Activated naive CD4-positive, alpha-beta T cell treated with anti-CD3 and anti-CD28 coated beads, Interleukin-2, amount 10 ng/mL, durations not matched to agents 7 days and 5 days (primary cell): ENCODE measurements at regions not wholly inside any gene's neighbourhood (a gene's known extent, or its start where the extent isn't known, plus 50 kb on each side); places are given as distances from the start of the nearest gene placed in this dataset.

Experiments
- CTCF ChIA-PET: fragments of 350-600 bp; sonication (Branson Sonifier 250); formaldehyde crosslinking; loops from one replicate; lab custom pipeline; 2021; ENCODE audit warnings: antibody characterized with exemption; lab: Charles Lee
- DNase-seq: peaks from one replicate; pipeline ENCODE4 v3.0.0-alpha.2; 2020
- H3K27ac Mint-ChIP-seq: one replicate; pipeline ENCODE4 v1.8.0; 2021; ENCODE audit warnings: mild to moderate bottlenecking, moderate library complexity, mixed read lengths
- H3K27me3 Mint-ChIP-seq: one replicate; pipeline ENCODE4 v1.8.0; 2021; ENCODE audit warnings: mild to moderate bottlenecking, mixed read lengths
- H3K36me3 Mint-ChIP-seq: one replicate; pipeline ENCODE4 v1.8.0; 2021; ENCODE audit warnings: mixed read lengths
- H3K4me1 Mint-ChIP-seq: one replicate; pipeline ENCODE4 v1.8.0; 2021; ENCODE audit warnings: mixed read lengths
- H3K4me3 Mint-ChIP-seq: one replicate; pipeline ENCODE4 v1.8.0; 2021; ENCODE audit warnings: mild to moderate bottlenecking, moderate library complexity, mixed read lengths
- H3K9me3 Mint-ChIP-seq: one replicate; pipeline ENCODE4 v1.8.0; 2021; ENCODE audit warnings: mixed read lengths

DNA sequence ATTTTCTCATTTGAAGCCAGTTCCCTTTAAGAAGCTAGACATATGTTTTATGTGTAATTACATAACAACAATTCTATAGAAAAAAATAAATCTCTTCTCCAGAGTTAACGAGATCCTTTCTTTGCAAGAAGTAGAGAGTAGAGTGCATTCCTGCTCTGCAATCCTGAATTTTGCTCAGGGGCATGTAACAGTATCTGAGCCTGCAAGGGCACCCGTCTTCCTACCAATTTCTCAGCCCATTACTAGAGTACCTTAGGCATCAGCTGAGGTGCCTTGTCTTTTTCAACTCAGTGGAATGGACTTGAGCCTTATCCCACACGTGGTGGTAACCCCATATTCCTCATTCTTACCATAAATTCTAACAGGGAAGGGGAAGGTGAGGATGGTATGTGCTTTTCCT is 205.9 kb downstream of the IKZF2 start:
- CTCF ChIA-PET, result no interaction called here
- Mint-ChIP-seq H3K27me3 (no peaks in the 10 kb centered on the region), H3K27ac (no peak overlapping the region), H3K4me3 (no peak overlapping the region), H3K36me3 (no peaks in the 10 kb centered on the region), H3K4me1 (no peaks in the 10 kb centered on the region), H3K9me3 (no peaks in the 10 kb centered on the region)
- DNase-seq, result no peak

DNA sequence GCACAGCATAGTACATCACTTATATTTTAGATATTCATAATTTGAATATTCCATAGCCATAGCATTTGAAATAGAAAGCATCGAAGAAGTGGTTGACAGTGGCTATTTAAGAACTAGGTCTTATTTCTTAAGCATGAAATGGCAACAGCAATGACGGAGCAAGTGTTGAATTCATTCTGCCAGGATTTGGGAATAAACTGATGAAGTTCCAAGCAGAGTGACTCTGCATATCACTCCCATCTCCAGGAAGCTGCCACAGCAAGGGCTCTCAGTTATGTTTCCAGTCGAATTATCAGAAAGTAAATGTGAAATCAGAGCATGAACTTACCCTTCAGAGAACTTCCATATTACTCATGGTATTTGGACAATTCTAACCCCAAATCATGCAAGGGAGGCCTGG is 208.1 kb downstream of the IKZF2 start:
- CTCF ChIA-PET, result no interaction called here
- DNase-seq, result no peak
- no peaks in the 10 kb centered on the region for H3K27me3 Mint-ChIP-seq
- no peak overlapping the region for H3K4me3 Mint-ChIP-seq
- H3K36me3 Mint-ChIP-seq, result no peaks in the 10 kb centered on the region
- H3K4me1 Mint-ChIP-seq, result no peaks in the 10 kb centered on the region
- no peaks in the 10 kb centered on the region for H3K9me3 Mint-ChIP-seq
- H3K27ac Mint-ChIP-seq, result no peak overlapping the region

DNA sequence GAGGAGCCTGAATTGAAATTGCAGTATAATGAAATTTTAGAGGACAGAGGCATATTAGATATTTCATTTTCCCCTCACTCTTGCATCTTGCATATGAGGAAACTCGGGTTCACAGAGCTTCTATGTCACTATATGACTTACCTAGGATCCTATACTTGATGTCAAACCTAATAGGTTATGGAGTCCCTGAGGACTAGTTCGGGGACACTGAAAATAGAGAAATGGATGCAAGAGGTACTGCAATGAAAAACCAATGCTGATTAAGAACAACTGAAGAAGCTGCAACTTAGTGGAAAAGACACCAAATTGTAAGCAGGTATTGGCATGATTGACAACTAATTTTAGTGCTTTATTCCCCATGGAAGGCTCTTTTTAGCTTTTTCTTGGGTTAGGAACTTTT is 210.1 kb downstream of the IKZF2 start:
- no peaks in the 10 kb centered on the region for H3K36me3 Mint-ChIP-seq
- no peak overlapping the region for H3K27ac Mint-ChIP-seq

DNA sequence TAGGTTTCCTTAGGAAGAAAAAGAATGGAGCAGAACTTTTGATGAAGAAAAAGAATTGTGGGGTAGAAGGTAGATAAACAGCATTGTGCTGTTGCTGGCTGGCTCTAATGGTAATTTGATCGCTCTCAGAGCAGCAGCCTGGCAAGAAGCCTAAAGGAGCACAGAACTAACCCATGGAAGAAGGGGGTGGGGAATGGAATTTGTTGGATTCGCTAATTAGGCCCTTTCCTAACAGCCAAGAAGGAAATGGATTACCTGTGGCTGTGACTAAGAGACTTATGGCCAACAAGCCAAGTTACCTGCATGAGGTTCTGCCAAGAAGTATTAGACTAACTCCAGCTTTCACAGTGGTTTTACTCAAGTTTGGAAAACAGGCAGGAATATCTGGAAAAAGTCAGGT is 210.6 kb downstream of the IKZF2 start:
- CTCF ChIA-PET, result interaction anchor here (0.6 kb wide), 1 partner anchor 39 kb away, joined by 3 read pairs; no protein-coding TSS in a partner anchor
- H3K4me1 Mint-ChIP-seq, result no peaks in the 10 kb centered on the region
- no peaks in the 10 kb centered on the region for H3K27me3 Mint-ChIP-seq
- no peaks in the 10 kb centered on the region for H3K36me3 Mint-ChIP-seq
- no peak for DNase-seq
- no peak overlapping the region for H3K4me3 Mint-ChIP-seq
- no peaks in the 10 kb centered on the region for H3K9me3 Mint-ChIP-seq
- no peak overlapping the region for H3K27ac Mint-ChIP-seq

More for the DNA sequence above, 210.1 kb downstream of the IKZF2 start:
- H3K4me3 Mint-ChIP-seq, result no peak overlapping the region
- no peaks in the 10 kb centered on the region for H3K4me1 Mint-ChIP-seq
- DNase-seq, result no peak
- H3K9me3 Mint-ChIP-seq, result no peaks in the 10 kb centered on the region
- CTCF ChIA-PET, result interaction anchor here (0.6 kb wide), 1 partner anchor 38 kb away, joined by 3 read pairs; no protein-coding TSS in a partner anchor
- H3K27me3 Mint-ChIP-seq, result no peaks in the 10 kb centered on the region

DNA sequence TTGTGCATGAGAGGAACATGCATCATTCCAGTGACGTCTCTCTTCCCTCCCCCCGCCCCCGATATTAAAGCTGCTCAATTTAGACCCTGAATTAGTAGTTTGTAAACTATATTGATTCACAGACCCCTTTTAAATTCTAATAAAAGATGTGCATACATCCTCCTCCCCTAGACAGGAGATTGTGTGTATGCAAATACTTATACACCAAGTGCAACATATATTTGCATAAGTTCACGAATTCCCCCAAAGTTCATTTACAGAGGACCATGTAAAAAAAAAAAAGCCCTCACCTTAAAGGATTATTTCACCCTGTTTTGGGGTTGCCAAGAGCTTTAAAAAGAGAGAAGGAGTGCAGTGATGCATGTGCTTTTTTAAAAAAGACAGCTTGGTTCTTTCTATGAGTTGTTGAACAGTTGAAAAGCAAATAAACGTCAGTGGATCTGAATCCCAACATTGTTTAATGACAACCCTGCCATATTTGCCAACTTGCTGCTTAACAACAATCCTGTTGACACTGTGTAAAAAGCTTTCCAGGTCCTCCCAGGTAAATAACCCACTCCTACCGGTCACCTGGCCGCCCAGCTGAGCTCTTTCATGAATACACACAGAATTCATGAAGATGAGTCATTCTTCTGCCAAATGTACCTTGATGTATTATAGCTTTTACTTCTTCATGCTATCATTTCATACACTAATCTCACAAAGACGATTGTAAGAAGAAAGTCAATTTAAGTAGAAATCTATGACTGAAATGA is 211.5 kb downstream of the IKZF2 start:
- no peak overlapping the region for H3K27ac Mint-ChIP-seq
- DNase-seq, result no peak
- no peaks in the 10 kb centered on the region for H3K27me3 Mint-ChIP-seq
- H3K4me1 Mint-ChIP-seq, result no peaks in the 10 kb centered on the region
- H3K36me3 Mint-ChIP-seq, result no peaks in the 10 kb centered on the region
- no peaks in the 10 kb centered on the region for H3K9me3 Mint-ChIP-seq
- no peak overlapping the region for H3K4me3 Mint-ChIP-seq
- CTCF ChIA-PET, result no interaction called here

DNA sequence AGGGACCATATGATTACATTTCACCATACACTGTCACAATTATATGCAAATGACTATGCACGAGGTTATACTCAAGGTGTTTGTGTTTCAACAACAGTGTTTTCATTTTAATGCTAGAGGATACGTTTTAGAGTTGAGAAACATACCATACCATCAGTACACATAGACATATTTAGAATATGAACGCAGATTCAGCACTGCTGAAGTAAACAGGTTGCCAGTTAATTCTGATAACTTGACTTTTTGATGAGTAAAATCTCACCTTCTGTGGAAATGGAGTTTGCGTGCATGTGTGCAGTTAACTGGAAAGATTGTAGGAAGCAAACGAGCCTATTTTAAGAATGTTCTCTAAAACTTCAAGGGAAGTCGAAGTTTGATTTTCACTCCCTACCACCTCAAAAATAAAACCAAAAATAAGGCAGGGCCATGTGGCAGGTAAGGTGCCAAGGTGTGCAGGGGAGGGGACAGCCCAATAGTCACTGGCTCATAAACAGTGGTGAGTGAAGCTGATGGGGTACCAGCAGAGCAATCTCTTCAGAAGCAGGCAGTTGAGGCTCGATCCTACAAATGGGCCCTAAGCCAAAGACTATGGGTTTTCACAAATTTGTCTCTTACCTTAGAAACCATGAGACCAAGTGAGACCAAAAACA is 213.1 kb downstream of the IKZF2 start:
- no peaks in the 10 kb centered on the region for H3K4me1 Mint-ChIP-seq
- CTCF ChIA-PET, result no interaction called here
- no peak for DNase-seq
- no peaks in the 10 kb centered on the region for H3K9me3 Mint-ChIP-seq
- H3K4me3 Mint-ChIP-seq, result no peak overlapping the region
- H3K36me3 Mint-ChIP-seq, result no peaks in the 10 kb centered on the region
- H3K27me3 Mint-ChIP-seq, result no peaks in the 10 kb centered on the region
- H3K27ac Mint-ChIP-seq, result no peak overlapping the region

DNA sequence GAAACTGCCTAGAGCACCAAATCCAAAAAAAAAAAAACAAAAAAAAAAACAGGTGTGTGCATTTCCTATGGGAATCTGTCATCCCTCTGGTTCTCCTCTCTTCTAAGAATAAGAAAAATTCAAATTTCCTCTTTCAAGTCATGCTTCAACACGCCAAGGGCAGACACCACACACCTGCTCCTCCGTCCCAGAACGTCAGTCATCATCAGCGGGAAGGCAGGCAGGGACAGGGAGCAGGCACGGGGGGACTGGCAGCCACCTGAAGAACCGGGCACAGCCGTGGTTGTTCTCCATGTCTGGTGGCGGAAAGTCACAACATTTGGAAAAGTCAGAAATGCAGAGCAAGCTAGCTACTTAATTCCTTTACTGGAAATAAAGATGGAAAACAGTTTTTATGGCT is 214.8 kb downstream of the IKZF2 start:
- H3K4me3 Mint-ChIP-seq, result no peak overlapping the region
- no peaks in the 10 kb centered on the region for H3K36me3 Mint-ChIP-seq
- CTCF ChIA-PET, result no interaction called here
- H3K4me1 Mint-ChIP-seq, result no peaks in the 10 kb centered on the region
- no peak overlapping the region for H3K27ac Mint-ChIP-seq
- H3K27me3 Mint-ChIP-seq, result no peaks in the 10 kb centered on the region
- no peak for DNase-seq
- no peaks in the 10 kb centered on the region for H3K9me3 Mint-ChIP-seq

DNA sequence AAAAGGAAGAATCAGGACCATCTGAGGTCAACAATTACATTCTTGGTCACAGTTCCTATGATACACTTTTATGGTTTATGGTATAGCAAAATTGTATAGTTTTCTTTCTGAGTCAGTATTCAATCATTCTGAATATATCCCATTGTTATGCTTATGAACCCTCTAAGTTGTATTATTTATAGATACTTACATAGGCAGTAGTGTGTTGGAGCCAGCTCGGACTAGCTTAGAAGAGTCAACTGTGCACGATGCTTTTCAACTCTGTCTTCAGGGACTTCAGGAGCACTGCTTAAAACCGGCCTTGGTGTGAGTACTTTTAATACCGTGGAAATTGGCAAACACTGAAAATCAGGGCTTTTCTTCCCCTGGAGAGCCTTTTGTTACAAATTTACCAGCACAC is 215.7 kb downstream of the IKZF2 start:
- CTCF ChIA-PET, result no interaction called here
- DNase-seq, result no peak
- Mint-ChIP-seq H3K4me1 (no peaks in the 10 kb centered on the region), H3K27ac (no peak overlapping the region), H3K4me3 (no peak overlapping the region), H3K9me3 (no peaks in the 10 kb centered on the region), H3K36me3 (no peaks in the 10 kb centered on the region), H3K27me3 (no peaks in the 10 kb centered on the region)

DNA sequence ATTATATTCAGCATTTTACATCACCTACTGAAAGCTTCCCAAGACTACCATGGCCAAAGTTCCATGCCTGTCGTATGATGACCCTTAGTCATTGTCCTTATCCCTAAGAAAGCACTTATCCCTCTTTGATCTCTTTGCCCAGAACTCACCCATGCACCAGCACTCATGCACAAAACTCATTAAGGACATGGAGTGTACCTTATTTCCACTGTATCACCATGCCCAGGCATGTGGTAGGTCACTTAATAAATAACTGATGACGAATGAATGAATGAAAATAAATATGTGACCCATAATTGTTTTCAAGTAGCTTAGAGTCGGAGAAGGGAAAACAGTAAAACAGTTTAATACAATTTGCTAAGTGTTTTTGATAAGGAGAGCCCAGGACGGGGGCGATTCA is 220.1 kb downstream of the IKZF2 start:
- Mint-ChIP-seq H3K36me3 (no peaks in the 10 kb centered on the region), H3K27ac (no peak overlapping the region), H3K9me3 (no peaks in the 10 kb centered on the region), H3K27me3 (no peaks in the 10 kb centered on the region), H3K4me1 (no peaks in the 10 kb centered on the region), H3K4me3 (no peak overlapping the region)
- no peak for DNase-seq
- CTCF ChIA-PET, result no interaction called here

DNA sequence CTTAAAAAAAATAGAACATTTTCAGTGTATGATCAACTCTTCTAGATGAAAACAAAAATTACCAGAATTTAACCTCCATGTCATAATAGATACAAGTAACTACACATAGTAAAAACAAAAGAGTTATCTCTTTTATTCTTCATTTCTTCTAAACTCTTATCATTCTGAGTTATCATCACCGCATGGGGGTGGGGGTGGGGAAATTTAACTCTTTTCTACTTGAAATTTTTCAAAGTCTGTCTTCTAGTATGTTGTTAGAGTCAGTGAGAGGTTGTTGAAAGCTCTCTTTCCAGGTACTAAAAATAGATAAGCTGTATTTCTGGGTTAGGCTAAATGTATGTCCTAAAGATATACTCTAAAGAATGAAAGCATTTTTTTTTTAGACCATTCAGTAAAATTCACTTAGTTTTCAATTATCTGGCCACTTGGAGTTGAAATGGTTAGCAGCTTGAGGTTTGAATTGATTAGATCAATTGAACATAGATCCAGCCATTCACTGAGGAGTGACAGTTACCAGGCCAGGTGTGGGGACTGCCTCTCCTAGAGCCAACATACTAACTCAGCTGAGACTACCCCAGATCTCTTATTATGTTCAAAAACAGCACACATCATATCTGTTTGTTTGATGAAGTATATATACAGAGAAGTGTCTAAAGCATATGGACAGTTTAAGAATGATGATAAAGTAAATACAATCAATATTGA is 220.7 kb downstream of the IKZF2 start:
- CTCF ChIA-PET, result no interaction called here
- no peaks in the 10 kb centered on the region for H3K4me1 Mint-ChIP-seq
- no peak for DNase-seq
- H3K27me3 Mint-ChIP-seq, result no peaks in the 10 kb centered on the region
- H3K36me3 Mint-ChIP-seq, result no peaks in the 10 kb centered on the region
- no peaks in the 10 kb centered on the region for H3K9me3 Mint-ChIP-seq
- H3K4me3 Mint-ChIP-seq, result no peak overlapping the region
- H3K27ac Mint-ChIP-seq, result no peak overlapping the region

DNA sequence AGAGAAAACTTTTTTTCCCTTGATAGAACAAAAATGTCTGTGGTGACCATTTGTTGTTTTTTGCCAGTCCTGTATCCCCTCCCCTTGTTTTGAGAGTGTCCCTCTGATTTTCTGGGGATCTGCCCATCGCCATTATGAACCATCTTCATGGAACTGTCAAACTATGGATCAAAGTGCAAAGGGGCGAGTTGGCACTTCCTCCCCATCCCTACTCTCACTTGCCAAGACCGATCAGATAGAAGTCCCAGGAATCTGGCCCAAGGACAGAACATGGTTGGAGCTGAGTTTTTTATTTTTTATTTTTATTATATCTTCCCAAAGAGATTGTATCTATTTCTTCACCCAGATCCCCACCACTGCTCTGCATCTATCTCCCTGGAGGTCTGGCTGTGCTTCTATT is 221.4 kb downstream of the IKZF2 start:
- Mint-ChIP-seq H3K27me3 (no peaks in the 10 kb centered on the region), H3K4me1 (no peaks in the 10 kb centered on the region), H3K36me3 (no peaks in the 10 kb centered on the region), H3K4me3 (no peak overlapping the region), H3K9me3 (no peaks in the 10 kb centered on the region), H3K27ac (no peak overlapping the region)
- DNase-seq, result no peak
- CTCF ChIA-PET, result no interaction called here

DNA sequence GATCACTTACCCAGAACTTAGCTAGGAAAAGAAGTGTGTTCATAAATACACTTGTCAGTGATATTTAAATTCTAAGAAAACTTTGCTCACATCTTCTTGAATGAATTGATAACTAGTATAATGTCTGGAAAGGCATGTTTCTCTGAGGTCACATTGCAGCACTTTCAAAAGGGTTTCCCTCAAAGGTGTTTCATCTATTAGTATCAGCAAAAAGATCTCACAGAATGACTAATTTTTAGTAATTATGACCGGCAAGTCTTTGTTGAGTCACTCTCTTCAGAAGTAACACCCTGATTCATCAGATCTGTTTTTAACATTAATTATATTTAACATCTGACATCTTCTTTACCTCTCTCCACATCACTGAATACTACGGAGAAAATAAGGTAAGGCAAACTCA is 222.3 kb downstream of the IKZF2 start:
- no peaks in the 10 kb centered on the region for H3K4me1 Mint-ChIP-seq
- DNase-seq, result no peak
- CTCF ChIA-PET, result no interaction called here

DNA sequence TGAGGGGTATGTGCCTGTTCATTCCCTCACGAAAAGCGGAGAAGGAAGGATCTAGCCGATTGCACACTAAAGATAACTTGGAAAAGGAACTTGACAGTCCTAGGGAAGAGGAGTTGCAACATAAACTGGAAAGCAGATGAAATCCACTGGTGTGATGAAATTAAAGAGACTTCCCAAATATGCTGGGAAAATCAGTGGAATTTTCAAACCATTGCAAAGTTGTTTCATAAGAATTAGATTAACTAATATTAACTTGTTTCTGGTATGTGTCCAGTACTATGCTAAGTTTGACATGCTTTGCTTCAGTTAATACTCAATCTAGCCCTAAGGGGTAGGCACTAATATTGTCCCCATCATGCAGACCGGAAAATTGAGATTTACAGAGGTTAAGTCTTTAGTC is 222.7 kb downstream of the IKZF2 start:
- no peak for DNase-seq

More for the DNA sequence above, 222.3 kb downstream of the IKZF2 start:
- no peaks in the 10 kb centered on the region for H3K27me3 Mint-ChIP-seq
- H3K27ac Mint-ChIP-seq, result no peak overlapping the region
- no peaks in the 10 kb centered on the region for H3K9me3 Mint-ChIP-seq
- no peaks in the 10 kb centered on the region for H3K36me3 Mint-ChIP-seq
- H3K4me3 Mint-ChIP-seq, result no peak overlapping the region

DNA sequence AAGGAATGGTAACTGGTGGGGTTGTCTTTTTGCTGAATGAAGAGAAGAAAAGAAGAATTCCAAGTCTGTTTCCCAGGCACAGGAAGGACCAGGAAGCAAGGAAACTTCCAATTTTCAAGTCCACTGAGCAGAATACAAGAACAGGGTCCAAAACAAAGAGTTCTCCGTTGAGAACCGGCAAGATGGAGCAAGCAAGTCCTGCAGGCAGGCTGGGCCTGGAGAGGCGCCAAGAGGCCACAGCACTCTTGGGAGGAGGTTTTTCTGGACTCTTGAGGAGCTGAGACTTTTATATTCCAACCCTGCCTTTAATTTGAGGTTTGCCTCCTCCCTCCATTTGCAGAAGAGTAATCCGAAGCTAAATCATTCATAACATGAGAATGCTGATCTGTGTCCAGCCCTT is 224.5 kb downstream of the IKZF2 start:
- CTCF ChIA-PET, result no interaction called here
- no peak overlapping the region for H3K4me3 Mint-ChIP-seq
- DNase-seq, result no peak

More for the DNA sequence above, 222.7 kb downstream of the IKZF2 start:
- Mint-ChIP-seq H3K4me3 (no peak overlapping the region), H3K9me3 (no peaks in the 10 kb centered on the region), H3K27ac (no peak overlapping the region), H3K4me1 (no peaks in the 10 kb centered on the region), H3K36me3 (no peaks in the 10 kb centered on the region), H3K27me3 (no peaks in the 10 kb centered on the region)
- CTCF ChIA-PET, result no interaction called here

DNA sequence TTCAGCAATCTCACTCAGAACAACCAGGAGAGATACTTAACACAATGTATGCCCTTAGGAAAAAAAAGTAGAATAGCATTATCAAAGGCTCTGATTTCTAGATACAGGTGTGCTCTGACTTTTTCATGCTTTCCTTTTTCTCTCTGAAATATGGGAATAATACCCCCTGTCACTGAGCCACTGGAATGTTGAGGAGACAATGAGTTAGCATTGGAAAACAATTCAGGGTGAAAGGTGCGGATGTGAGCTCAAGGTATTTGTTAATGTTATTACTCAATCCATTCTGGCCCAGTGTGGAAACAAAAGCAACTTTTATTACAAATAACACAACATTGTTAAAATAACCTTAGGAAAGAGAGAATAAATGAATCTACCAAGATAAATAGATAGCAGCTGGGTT is 228.0 kb downstream of the IKZF2 start:
- no peak for DNase-seq
- Mint-ChIP-seq H3K4me3 (no peak overlapping the region), H3K27ac (no peak overlapping the region), H3K4me1 (no peaks in the 10 kb centered on the region), H3K36me3 (no peaks in the 10 kb centered on the region), H3K9me3 (no peaks in the 10 kb centered on the region), H3K27me3 (no peaks in the 10 kb centered on the region)
- CTCF ChIA-PET, result no interaction called here

More for the DNA sequence above, 224.5 kb downstream of the IKZF2 start:
- Mint-ChIP-seq H3K27ac (no peak overlapping the region), H3K36me3 (no peaks in the 10 kb centered on the region), H3K27me3 (no peaks in the 10 kb centered on the region), H3K4me1 (no peaks in the 10 kb centered on the region), H3K9me3 (no peaks in the 10 kb centered on the region)
